ENCODE measurements at regions not wholly inside any gene's neighbourhood (a gene's known extent, or its start where the extent isn't known, plus 50 kb on each side); places are given as distances from the start of the nearest gene placed in this dataset.
"Not testable (repeated sequence)": the region's sequence is repeated elsewhere in the genome, so short reads cannot be mapped to it uniquely, and the experiment has no call there.

DNA sequence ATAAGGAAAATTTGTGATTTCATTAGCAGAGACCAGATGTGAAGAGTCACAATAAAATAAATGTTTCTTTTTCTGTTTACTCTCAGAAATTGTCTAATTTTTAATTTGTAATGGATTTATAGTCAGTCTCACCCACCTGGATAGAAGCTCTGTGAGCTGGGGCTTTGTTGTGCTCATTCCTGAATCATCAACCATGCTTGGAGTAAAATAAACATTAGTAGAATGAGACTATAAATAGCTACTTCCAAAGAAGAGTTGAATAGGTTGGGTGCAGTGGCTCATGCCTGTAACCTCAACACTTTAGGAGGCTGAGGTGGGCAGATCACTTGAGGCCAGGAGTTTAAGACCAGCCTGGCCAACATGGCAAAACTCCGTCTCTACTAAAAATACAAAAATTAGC is 185.3 kb upstream of the FBXO33 start:
- no peak for DNase-seq

DNA sequence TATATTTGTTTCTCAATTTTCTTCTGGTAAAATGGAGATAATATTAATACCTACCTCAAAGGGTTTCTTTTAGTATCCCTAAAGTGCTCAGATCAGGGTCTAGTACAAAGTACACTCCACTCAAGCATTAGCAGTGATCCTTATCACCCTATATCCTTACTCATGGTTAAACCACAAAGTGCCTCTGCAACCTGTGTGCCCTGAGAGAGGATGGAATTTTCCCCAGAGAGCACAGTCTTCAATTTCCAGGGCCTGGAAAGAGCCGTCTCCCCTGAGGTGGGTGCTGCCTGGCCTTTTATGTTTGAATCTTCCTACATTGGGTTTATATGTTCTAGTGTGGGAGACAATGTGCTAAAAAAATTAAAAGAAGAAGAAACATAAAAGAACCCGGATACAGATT is 183.1 kb upstream of the FBXO33 start:
- DNase-seq, result no peak

DNA sequence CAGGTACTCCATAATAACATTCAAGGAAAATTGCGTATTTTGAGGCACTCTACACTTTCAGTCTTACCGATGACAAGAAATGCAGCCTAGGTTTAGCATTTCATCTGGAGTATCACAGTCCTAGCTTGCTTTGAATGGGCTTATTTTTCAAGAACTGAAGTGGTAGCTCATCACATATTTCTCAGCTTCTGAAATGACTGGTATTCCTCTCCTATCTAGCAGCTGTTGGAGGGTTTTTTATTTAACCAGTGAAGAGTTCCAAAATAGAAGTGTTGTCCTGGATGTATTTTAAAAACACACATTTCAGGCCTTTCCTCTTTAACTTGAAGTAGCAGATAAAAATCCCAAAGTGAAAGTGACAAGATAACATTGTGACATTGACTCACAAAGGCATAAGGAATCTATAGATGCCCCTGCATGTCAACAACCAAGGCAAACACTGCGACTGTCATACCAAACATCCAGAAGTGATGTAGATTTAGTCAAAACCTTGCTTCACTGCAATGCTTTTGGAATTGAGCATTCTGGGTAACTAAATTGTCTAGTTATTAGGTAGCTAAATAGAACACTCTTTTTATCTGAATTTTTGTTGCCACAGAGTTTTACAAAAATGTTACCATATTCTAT is 182.2 kb upstream of the FBXO33 start:
- DNase-seq, result no peak

DNA sequence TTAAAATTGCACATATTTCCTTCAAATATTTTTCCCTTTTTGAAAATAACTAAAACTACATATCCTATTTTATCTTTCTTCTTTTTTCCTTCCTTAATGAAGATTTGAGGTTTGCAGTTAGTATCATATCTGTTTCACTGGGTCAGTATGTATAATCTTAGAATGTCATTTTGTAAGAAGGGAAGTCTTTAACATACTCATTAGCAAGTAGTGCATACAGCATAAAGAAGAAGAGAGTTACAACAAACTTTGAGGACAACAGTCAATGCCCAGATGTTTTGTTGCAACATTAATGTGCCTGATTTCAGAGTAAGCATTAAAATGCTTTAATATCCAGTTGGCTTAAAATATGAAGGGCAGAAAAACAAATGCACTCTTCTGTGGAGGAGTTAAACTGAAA is 176.9 kb upstream of the FBXO33 start:
- DNase-seq, result no peak

DNA sequence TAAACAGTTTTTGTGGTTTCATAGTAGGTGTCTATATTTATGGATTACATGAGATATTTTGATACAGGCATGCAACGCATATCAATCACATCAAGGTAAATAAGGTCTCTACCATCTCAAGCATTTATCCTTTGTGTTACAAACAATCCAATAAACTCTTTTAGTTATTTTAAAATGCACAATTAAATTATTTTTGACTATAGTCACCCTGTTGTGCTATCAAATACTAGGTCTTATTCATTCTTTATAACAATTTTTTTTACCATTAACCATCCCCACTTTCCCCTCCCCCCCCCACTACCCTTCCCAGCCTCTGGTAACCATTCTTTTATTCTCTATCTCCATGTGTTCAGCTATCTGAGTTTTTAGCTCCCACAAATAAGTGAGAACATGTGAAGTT is 175.7 kb upstream of the FBXO33 start:
- DNase-seq, result no peak

DNA sequence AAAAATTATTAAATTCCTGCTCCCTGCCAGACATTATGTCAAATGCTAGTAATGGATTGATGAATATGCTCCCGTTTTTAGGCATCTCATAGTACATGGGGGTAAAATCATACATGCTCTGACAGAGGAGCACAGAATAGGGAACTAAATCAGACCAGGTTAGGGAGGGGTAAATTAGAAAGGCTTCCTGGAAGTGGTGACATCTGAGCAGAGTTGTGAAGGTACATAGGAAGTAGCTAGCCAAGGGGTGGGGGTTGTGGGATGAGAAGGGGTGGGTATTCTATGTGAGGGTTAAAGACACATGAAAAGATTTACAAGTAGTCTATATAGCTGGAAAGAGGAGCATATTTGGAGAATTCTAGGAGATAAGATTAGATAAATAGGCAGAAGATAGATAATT is 171.7 kb upstream of the FBXO33 start:
- DNase-seq, result no peak

DNA sequence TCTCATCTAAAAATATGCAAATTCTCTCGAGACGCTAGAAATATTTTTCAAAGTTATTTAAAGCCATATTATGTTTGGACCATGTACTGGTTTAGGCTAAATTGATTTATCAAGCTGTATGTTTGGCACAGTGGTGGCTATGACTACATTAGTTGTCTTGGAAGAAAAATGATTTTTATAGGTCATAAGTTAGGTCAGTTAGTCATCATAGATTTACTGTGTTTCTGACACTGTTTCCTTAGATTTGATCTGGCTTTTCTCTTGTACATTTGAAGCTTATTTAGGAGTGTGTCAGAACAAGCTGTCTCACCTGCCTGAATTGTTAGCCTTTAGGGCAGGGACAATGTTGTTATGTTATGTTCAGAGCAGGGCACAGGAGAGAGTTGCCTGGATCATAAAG is 161.1 kb upstream of the FBXO33 start:
- DNase-seq, result no peak

DNA sequence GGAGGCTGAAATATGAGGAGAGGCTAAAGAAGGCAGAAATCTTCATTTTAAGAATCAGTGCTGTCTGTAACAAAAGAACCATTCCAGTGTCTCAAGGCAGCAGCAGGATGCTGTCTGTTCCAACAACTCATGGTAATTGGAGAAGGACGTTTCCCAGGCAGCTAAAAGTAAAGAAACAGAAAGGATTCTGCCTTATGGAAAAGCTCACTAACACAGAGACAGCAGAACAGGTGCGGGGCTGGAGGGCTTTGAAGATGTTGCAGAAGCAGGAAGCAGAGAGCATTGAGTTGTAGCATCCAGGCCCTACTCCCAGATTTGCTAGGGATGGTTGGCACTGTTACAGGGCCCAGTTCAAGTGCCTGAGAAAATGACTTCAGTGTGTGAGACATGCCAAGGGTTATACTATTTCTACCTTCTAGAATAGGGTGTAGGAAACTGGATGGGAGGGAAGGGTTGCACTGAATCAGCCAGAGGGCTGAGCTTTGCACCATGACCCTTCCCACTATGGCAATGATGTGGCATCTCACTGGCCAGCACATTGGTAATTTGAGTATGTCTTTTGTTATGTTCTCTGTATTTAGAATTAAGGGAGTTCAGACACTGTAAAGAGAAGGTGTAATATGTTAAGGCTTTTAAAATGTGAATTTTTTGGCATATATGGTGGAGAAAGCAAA is 160.0 kb upstream of the FBXO33 start:
- peak in 1 of 3 experiments; percentile 23 for DNase-seq

DNA sequence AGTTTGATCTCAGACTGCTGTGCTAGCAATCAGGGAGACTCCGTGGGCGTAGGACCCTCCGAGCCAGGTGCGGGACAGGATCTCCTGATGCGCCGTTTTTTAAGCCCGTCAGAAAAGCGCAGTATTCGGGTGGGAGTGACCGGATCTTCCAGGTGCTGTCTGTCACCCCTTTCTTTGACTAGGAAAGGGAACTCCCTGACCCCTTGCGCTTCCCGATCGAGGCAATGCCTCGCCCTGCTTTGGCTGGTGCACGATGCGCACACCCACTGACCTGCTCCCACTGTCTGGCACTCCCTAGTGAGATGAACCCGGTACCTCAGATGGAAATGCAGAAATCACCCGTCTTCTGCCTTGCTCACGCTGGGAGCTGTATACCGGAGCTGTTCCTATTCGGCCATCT is 157.6 kb upstream of the FBXO33 start:
- not testable (repeated sequence) for DNase-seq

DNA sequence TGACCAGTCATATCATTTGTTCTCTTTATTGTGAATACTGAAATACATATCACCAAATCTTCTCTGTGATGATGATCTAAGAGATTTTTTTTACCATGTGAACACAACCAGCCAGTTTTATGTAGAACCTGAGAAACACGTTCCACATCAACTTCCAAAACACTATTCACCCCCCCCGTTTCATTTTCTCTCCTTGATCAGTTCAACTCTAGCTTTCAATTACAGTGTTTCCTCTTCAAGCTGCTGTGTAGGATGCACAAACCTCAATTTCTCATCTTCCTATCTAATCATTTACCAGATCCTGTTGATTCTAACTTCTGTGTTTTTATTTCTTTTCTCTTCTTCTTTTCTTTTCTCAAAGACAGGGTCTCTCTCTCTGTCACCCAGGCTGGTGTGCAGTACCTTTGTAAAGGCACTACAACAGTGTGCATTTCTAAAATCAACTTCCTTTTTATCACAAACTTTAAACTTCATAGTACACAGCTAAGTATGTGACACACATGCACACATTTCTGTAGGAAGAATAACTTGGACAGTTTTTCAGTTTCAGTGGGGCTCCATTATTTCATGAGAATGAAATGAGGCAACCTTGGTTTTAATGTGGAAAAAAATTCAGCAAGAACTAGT is 149.9 kb upstream of the FBXO33 start:
- DNase-seq, result no peak

DNA sequence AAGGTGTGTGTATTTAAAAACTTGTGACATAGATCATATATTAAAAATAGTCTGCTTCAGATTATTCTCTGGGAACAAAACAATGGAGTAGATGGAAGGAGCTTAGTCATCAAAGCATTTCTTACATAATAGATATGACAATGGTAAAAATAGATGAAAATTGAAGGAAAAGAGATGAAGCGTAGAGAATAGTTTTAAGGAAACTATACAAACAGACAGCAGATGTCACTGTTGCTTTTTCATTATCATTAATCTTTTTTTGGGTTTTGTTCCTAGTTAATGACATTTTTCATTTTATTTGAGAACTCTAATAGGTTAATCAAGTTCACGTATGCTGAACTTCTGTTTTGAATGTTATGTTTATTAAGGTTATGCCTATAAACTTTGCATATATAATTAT is 149.2 kb upstream of the FBXO33 start:
- peak in 1 of 3 experiments; percentile 35 for DNase-seq

DNA sequence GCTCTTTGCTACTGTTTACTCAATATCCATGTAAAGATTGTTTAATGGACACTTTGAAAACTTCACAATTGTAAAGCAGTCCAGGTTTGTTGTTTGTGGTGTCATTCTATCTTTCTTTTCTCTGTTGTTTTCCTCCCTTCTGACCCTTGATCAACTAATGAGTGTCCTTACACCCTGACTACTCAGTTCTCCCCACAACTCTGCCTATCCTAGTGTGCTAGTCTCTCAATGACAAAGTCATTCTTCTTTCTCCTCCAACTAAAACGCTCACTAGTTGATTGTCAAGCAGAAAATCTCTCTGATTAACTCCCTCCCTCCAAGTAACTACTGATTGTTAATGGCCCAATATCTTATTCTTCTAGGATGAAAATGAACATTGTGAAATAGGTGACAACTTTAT is 148.5 kb upstream of the FBXO33 start:
- DNase-seq, result no peak

DNA sequence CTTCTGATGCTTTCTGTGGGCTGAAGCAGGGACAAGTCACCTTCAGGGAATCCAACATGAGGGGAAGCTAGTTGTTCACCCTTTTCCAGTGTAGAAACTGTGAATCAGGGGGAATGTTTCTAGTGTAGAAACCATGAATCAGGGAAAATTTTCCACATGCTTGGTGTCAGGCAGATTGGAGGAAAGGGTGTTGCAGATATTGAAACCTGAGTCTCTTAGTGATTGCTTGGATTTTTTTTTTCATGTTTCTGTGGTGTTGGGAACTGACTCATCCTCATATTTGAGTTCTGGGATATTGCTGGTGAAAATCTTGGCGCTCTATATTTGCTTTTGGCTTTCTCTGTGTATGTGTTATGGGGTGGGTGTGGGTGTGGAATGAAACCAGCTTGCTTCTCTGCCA is 144.5 kb upstream of the FBXO33 start:
- no peak for DNase-seq

DNA sequence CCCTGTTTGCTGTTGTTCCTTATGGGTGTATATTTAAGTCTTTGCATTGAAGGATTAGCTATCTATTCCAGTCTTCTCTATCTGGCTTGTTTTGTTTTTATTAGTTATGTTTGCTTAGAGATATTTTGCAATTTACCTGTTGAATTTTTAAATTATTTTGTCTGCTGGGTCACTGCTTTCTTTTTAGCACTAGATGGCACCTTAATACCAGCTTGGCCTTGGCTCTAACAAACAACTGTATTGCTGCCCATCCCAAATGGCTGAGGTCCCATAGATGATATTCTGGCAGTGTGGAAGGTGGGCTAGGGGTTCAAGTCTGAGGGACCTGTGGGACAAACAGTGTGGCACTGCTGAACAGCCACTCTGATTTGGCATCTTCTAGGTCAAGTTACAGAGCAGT is 144.0 kb upstream of the FBXO33 start:
- DNase-seq, result no peak

DNA sequence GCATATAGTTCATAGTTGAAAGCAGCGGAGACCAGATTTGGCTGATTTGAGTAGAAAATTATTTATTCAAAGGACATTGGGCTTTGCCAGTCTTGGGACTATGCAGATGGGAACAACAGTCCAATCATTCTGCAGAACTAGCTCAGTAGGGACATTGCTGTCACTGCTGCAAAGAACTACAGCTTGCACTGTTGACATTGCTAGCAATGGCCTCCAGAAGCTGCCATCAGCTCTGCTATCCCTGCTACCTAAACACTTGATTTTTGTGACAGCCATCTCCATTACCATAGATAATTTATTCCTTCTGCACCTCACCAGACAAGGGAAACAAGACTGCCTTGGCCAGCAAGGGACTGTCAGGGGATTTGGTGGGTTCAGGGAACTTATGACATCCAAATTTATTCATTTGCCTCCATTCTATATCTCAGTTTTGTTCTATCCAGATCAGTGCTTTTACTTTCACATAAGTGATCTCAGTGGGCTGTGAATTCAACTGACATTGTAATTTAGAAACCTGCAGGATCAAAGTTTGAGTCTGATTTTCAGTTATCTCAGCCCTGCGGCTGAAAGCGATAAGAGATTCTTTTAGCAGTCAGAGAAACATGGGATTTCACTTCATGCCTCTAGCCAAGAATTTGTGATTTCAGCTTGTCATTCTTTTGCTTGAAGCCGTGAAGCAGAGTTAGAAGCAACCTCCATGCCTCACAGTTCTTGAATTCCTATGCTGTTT is 136.7 kb upstream of the FBXO33 start:
- no peak for DNase-seq

DNA sequence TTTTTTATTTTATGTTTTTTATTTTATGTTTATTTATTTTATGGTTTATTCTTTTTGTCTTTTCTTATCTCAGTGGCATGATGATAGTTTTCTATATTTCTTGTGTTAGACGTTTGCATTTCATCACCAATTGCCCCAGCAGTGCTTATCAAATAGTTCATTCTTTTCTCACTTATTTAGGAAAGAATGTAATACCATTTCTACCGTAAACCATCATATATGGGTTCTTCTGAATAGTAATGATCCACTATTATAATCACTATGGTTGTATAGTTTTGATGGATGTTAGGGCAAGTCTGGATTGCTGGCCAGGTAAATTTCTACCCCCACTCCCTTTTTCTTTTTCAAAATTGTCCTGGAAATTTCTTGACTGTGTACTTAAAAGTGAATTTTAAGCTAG is 134.6 kb upstream of the FBXO33 start:
- DNase-seq, result no peak

DNA sequence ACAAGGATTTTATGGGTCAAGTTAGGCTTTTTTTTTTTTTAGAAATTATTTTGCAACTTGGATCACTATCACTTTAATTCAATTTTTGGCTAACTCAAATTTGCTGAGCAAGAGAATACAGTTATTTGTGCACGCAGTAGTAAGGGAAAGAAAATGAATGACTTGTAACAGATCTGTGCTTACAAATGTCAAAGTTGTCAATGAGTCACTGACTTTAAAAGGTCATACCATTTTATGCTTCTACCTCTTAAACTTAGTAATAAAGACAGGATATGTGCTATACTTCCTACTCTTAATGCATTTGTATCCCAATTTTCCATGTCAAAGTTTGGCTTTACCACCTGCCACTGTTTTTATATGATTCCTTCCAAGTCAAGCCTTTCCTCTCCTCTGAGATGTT is 131.1 kb upstream of the FBXO33 start:
- no peak for DNase-seq

DNA sequence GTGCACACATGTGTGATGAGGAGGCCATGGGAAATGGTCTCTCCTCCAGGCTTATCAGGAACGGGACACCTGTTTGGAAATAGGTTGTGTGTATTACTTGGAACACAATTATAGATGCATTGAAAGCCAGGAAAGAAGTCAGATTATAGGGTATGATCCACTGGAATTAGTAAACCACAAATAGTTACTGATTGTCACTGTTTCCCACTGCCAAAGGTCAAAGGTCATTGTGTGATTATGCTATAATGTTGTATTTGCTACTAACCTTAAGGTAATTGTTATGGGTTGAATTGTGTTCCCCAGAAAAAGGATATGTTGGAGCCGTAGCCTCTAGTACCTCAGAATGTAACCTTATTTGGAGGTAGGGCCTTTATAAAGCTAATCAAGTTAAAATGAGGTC is 129.9 kb upstream of the FBXO33 start:
- DNase-seq, result no peak

DNA sequence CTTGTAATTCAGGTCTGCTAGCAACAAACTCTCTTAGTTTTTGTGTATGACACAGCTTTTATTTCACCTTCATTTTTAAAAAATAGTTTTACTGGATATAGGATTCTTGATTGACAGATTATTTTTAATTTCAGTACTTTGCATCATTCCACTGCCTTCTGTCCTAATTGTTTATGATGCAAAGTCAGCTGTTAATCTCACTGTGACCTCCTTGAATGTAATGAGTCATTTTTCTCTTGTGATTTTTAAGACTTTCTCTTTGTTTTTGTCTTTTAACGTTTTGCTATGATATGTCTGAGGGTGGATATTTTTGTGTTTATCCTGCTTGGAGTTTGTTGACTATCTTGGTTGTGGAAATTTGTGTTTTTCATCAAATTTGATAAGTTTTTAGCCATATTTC is 126.3 kb upstream of the FBXO33 start:
- DNase-seq, result no peak

DNA sequence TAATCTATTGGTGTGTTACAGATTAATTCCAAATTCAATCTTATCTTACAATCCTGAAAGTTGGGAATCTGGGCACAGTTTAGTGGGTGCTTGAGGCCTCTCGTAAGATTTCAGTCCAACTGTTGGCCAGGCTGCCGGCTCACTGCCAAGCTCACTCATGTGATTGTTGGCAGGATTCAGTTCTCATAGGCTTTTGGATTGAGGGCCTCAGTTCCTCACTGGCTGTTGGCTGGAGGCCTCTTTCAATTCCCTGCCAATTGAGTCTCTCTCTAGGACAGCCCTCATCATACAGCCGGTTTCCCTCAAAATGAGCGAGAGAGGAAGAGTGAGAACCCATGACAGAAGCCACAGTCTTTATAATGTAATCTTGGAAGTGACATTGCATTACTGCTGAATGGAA is 123.5 kb upstream of the FBXO33 start:
- DNase-seq, result no peak

DNA sequence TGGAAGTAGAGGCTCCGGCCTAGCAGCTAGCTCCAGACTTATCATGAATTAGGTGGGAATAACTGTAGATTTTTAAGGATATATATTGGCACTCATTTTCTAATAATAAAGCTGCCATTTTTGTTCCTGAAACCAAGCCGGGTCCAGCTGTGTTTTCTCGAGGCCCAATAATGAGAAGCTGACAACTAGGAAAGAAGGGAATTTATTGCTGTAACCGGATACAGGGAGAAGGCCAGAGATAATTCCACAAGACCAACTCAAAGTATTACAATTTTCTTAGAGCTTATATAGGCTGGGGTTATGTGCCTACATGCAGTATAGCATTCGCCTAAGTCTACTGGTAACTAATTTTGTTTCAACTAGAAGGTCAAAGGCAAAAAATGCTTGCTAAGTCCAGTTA is 122.3 kb upstream of the FBXO33 start:
- DNase-seq, result no peak

DNA sequence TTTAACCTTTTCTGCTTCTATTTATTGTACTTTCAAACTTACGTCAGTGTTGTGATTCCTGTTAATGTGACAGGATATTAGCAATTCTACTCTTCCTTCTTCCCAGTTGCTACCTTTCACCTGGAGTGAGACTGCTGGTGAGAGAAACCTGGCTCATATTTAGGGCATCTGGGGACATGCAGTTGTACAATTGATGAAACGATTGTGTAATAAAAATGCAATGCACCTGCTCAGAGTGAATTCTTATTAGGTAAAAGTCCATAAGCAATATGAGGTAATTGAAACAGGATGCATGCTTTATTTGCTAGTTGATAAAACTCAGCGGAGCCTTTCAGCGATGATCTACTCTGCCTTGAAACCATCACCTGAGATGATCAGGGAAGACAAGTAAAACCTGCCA is 116.1 kb upstream of the FBXO33 start:
- DNase-seq, result peak in 2 of 3 experiments; percentile 2 to 36

DNA sequence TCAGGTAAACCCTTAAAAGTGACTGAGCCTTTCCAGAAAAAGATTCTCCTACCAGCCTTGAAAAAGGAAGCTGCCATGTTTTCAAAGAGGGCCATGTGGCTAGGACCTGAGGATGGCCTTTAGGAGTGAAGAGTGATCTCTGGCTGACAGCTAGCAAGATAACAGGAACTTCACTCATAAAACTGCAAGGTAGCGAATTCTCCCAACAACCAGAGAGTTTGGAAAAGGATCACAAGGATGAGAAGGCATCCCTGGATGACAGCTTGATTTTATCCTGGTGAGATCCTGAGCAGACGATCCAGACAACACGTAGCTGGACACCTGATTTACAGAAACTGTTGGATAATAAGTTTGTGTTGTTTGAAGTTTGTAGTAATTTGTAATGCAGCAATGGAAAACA is 115.6 kb upstream of the FBXO33 start:
- no peak for DNase-seq

DNA sequence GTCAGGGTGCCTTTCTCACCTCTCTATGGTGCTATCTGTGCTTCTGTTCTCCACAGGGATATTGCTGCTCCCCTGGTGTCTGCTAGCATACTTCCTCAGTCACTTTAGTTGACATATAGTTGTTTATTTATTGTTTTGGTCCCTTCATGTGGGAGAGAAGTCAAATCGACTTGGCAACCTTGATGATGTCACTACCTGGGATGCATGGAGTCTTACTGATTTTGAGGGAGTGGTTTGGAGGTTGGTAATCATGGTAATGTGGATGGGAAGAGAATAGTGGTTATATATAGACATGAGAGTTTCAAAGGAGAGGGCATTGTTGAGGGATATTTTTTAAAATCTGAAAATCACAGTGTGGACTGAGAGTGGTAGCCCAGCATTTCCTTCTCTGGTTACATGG is 73.6 kb upstream of the FBXO33 start:
- DNase-seq, result no peak

Measured in NCI-H1417 (cell line).